ENCODE measurements at regions not wholly inside any gene's neighbourhood (a gene's known extent, or its start where the extent isn't known, plus 50 kb on each side); places are given as distances from the start of the nearest gene placed in this dataset.

DNA sequence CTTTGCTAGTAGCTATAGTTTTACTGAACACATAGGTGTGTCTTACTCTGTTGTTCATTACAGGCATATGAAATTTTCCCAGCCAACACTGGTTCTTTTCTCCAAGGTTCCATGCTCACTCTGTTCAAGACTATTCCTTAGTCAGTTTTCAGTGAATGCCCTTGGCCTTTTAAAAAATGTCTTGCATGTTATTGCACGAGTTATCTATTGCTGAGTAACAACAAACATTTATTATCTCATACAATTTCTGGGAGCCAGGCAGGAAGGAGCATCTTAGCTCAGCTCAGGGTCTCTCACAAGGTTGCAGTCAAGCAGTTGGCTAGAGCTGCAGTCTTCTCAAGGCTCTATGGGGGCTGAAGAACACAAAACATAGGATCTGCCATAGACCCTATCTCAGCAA lies 223.5 kb downstream of the BTG1 start:
- DNase-seq, result no peak

DNA sequence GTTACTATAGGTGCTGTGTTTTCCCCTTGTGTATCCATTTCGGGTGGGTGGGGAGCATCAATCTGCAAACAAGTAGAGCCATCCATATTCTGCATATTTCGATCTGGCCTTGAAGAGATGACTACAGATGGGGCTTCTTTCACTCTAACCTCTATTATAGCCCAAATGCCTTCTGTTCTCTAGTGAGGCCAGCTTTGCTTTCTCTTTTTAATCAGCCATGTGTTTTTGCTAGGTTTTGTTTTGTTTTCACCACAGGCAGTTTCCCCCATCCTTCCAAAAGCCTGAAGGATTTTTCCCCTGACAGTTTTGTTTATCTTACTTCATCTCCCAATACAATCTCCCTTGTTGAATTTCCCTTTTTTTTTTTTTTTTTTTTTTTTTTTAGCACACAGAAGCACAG lies 224.1 kb downstream of the BTG1 start:
- DNase-seq, result no peak

GRCh38 chr12:91920741-91921140 lies 224.9 kb downstream of the BTG1 start:
- DNase-seq, result no peak

DNA sequence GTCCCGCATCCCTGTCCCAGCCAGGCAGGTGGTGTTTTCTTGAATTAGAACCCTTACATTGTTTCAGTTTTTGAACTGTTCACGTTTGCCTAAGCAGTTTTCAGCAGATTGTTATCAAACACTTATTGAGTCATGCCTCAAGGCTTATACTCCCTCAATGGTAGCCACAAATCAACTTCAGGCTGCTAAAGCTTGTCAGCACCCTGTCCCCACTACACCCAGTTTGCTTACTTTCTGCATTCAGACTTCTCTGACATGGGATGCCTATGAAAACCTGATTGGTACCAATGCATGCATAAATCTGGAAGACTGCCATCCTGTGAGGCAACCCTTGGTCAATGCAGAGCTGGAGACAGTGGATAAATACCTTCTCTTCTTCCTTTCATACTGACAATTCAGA lies 225.4 kb downstream of the BTG1 start:
- DNase-seq, result no peak

- no peak for DNase-seq
Observed at GRCh38 chr12:91918431-91918830, 227.2 kb downstream of the BTG1 start.

- no peak for DNase-seq
Observed at GRCh38 chr12:91914701-91915100, 230.9 kb downstream of the BTG1 start.

- DNase-seq, result no peak
Observed at GRCh38 chr12:91913651-91914050, 232.0 kb downstream of the BTG1 start.

- no peak for DNase-seq
Observed at GRCh38 chr12:91913124-91913523, 232.5 kb downstream of the BTG1 start.

GRCh38 chr12:91912178-91912577 lies 233.5 kb downstream of the BTG1 start:
- no peak for DNase-seq

- DNase-seq, result no peak
Observed at GRCh38 chr12:91910871-91911388, 234.7 kb downstream of the BTG1 start.

GRCh38 chr12:91902860-91903683 lies 242.6 kb downstream of the BTG1 start:
- no peak for DNase-seq

GRCh38 chr12:91901381-91902074 lies 244.1 kb downstream of the BTG1 start:
- DNase-seq, result no peak

- DNase-seq, result no peak
Observed at GRCh38 chr12:91900971-91901370, 244.7 kb downstream of the BTG1 start.

DNA sequence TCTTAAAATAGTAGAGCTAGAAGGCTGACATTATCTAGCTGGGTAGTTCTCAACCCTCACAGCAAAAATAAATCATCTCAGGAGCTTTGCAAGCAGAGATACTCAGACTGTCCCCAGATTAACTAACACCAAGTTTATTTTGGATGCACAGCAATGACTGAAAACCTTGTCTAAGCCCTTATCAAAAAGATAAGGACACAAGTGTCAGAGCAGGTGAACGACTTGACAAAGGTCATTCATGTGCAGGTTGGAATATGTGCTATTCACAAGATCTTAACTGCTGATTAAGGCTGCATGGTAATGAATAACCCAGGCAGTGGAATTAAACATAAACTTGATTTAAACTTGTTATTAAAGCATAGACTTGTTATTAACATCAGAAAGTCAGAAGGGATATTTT lies 246.6 kb downstream of the BTG1 start:
- DNase-seq, result no peak

DNA sequence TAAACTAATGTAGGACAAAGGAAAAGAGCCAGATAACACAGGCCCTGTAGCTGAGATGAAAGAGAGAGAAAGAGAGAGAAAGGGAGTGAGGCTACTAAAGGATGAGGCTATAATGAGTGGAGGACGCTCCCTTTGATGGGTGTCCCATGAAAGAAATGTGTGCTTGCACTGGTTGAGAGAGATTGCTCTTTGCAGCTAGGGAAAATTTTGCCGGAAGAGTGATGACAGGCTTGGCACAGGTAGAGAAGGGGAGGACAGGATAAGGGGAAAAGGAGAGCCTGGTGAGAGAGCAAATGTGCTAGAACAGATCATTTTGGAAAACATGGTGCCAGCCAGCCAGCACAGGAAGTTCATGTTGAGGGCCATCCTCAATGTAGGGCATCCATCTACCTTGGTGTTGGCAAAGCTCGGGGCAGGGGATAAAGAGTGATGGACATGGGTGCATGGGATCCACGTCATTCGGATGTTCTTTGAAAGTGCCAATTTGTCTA lies 248.6 kb downstream of the BTG1 start:
- no peak for DNase-seq

DNA sequence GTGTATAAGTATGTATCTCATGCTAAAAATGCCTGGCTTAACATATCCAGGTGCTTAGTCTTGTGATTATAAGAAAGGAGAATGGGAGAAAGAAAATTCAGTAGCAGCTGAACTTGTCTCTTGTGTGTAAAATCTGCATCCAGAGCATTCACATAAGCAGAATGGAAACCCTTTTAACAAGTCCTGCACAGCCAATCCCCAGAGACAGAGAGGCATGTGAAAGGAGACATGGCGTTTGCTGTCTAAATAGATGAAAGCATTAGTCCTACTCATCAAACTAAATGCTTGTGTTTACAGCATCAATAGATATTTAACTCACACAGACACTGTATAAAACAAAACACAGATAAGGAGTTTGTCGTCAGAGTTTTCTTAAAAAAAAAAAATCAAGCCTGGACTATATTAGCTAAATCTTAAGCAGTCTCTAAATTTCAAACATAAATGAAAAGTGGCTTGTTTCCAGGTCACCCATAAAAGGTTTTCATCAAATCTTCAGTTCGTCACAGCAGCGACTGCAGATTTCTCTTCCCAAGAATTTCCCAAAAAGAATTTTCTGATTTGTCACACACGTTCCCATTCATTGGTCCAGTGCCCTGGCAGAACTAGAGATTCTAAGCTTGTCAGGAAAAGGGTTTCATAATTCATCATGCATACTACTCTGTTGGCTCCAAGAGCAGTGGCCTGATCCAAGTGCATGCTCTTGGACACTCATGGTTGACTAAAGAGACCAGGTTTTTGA lies 249.2 kb downstream of the BTG1 start:
- no peak for DNase-seq

GRCh38 chr12:91894911-91895310 lies 250.7 kb downstream of the BTG1 start:
- DNase-seq, result no peak

DNA sequence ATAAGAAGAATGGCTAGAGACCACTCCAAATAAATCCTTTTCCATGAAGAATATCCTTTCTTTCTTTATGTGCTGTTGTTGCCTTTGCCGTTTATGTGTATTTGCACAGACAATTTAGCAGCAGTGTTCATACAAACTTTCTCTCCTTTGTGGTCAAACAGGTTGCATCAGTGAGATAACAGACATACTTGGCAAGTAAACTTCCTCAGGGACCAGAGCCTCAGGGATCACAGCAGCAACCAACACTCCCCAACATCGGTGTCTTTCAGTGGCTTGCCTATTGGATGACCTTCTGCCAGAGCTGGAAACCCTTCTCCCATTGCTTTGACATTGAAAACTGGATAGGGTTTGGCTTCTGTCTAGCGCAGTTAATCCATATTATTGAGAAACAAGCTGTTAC lies 252.2 kb downstream of the BTG1 start:
- no peak for DNase-seq

GRCh38 chr12:91892081-91892855 lies 253.4 kb downstream of the BTG1 start:
- no peak for DNase-seq

GRCh38 chr12:91890742-91891141 lies 254.9 kb downstream of the BTG1 start:
- DNase-seq, result no peak

DNA sequence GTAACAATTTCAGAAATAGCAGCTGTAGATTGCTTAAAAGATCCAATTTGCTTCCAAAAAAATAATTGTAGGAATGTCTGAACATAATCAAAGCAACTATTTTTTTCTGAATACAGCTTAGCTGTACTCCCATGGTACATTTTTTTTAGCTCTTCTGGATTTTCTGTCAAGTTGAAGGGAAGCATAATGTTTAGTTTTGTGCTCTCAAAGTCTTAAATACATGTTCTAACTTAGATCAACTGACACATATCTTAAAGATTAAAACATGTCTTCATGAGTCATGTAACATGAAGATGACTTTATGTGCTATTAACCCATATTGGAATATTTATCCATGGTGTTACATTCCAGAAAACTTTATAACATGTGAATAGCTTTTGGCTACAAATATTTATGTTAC lies 255.7 kb downstream of the BTG1 start:
- no peak for DNase-seq

DNA sequence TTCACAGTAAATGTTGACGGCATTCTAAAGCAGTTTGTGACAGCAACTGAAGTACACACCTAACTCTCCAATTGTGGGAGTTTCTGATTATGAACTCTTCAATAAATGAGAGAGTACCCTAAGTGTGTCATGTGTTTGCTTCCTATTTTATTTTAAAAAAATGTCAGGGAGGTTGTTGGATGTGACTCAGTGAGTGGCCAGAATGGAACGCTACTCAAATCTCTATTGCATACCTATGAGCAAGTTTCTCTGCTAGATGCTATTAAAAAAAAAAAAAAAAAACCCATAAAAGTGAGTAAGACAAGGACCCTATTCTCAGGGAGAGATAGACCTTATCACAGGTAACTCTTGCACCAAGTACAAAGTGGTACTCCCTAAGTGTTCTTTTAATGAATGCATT lies 256.6 kb downstream of the BTG1 start:
- no peak for DNase-seq
